ENCODE measurements at regions not wholly inside any gene's neighbourhood (a gene's known extent, or its start where the extent isn't known, plus 50 kb on each side); places are given as distances from the start of the nearest gene placed in this dataset.

DNA sequence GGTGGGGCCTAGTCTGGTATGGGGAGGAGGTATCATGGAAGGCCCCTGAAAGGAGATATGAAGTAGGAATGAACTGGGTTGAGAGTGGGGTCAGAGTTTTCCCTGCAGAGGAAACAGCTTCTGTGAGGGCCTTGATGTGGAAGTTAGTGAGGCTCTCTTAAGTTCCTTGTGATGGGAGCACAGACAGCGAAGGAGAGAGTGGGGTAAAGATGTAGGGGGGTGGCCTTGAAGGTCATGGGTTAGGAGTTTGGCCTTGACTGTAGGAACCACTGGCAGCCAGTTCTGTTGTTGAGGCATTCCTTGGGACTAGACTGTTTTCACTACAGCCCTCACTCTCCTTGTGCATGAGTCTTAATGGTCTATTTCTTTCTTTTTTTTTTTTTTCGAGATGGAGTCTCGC lies 77.8 kb upstream of the NMNAT3 start:
- TF ChIP-seq, protein P1, sequence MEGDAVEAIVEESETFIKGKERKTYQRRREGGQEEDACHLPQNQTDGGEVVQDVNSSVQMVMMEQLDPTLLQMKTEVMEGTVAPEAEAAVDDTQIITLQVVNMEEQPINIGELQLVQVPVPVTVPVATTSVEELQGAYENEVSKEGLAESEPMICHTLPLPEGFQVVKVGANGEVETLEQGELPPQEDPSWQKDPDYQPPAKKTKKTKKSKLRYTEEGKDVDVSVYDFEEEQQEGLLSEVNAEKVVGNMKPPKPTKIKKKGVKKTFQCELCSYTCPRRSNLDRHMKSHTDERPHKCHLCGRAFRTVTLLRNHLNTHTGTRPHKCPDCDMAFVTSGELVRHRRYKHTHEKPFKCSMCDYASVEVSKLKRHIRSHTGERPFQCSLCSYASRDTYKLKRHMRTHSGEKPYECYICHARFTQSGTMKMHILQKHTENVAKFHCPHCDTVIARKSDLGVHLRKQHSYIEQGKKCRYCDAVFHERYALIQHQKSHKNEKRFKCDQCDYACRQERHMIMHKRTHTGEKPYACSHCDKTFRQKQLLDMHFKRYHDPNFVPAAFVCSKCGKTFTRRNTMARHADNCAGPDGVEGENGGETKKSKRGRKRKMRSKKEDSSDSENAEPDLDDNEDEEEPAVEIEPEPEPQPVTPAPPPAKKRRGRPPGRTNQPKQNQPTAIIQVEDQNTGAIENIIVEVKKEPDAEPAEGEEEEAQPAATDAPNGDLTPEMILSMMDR (conservative IDR thresholded peaks at IDR 0.05; ENCODE audit: low read length) = no peak
- no peak for TF ChIP-seq EZH2phosphoT487 (IDR thresholded peaks at IDR 0.05; ENCODE audit: borderline replicate concordance, low read depth, low read length)
